ENCODE measurements at regions not wholly inside any gene's neighbourhood (a gene's known extent, or its start where the extent isn't known, plus 50 kb on each side); places are given as distances from the start of the nearest gene placed in this dataset.

DNA sequence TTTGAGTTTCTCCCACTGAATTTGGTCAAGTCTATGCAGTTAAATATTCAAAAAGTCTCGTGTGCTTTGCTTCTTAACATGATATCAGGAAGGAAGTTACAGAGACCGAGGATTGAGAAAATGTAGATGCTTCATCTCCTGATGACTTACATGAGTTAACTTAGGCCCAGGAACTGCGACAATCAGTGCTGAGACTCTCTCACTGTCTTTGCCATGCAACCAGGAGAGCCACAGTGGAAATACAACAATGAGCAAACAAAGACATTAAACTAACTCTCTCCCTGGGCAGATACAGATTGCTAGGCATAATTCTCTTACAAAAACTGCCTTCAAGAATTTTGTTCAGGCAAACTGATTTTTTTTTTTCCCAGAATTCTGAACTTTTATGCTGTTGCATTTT, 440.6 kb upstream of the EPHA7 start:
- CTCF ChIA-PET: no interaction called here
- no peak for ATAC-seq (ENCODE audit: low read depth)
- Histone ChIP-seq H3K27ac (ENCODE audit: low read length in 2 of 2) (no peak overlapping the region), H4K20me1 (ENCODE audit: control insufficient read depth, insufficient read depth, low read length, poor library complexity, severe bottlenecking) (no peaks in the 10 kb centered on the region), H3K4me1 (ENCODE audit: control insufficient read depth in 2 of 2, insufficient read depth in 2 of 2, low read length in 2 of 2) (no peaks in the 10 kb centered on the region), H3K4me3 (ENCODE audit: control extremely low read depth in 1 of 5, extremely low read depth in 1 of 5, insufficient read depth in 1 of 5, low read depth in 2 of 5, low read length in 4 of 5) (no peak overlapping the region), H3K9ac (ENCODE audit: low read length) (no peak overlapping the region), H3K4me2 (replicated peaks; ENCODE audit: low read depth, low read length, poor library complexity, severe bottlenecking) (no peak overlapping the region), H3K27me3 (replicated peaks in 1 of 4; ENCODE audit: control extremely low read depth in 1 of 4, control insufficient read depth in 3 of 4, insufficient read depth in 4 of 4, low read length in 3 of 4) (no peaks in the 10 kb centered on the region), H3K36me3 (replicated peaks in 1 of 2; ENCODE audit: control extremely low read depth in 1 of 2, control insufficient read depth in 1 of 2, extremely low read depth in 1 of 2, insufficient read depth in 2 of 2, low read length in 1 of 2) (no peaks in the 10 kb centered on the region), H3K79me2 (ENCODE audit: control insufficient read depth, insufficient read depth, low read length) (no peaks in the 10 kb centered on the region), H3K9me3 (ENCODE audit: control extremely low read depth in 1 of 3, control insufficient read depth in 2 of 3, insufficient read depth in 1 of 3, low read length in 2 of 3) (no peaks in the 10 kb centered on the region), H2AFZ (ENCODE audit: insufficient read depth, low read depth, low read length, poor library complexity, severe bottlenecking) (no peak overlapping the region)
- H3K9me3 Mint-ChIP-seq (ENCODE audit: insufficient read depth): no peaks in the 10 kb centered on the region
- POLR2A ChIA-PET: no interaction called here
- DNase-seq: no peak
- H3K27ac Mint-ChIP-seq: no peak overlapping the region
- intact Hi-C loops (cut with micrococcal nuclease): no loop called here
- H3K4me3 Mint-ChIP-seq: no peak overlapping the region
- TF ChIP-seq EZH2 (IDR thresholded peaks at IDR 0.05; ENCODE audit: borderline replicate concordance, insufficient read depth, low read depth, low read length, poor library complexity, severe bottlenecking): no peak
- TF ChIP-seq, protein P1, sequence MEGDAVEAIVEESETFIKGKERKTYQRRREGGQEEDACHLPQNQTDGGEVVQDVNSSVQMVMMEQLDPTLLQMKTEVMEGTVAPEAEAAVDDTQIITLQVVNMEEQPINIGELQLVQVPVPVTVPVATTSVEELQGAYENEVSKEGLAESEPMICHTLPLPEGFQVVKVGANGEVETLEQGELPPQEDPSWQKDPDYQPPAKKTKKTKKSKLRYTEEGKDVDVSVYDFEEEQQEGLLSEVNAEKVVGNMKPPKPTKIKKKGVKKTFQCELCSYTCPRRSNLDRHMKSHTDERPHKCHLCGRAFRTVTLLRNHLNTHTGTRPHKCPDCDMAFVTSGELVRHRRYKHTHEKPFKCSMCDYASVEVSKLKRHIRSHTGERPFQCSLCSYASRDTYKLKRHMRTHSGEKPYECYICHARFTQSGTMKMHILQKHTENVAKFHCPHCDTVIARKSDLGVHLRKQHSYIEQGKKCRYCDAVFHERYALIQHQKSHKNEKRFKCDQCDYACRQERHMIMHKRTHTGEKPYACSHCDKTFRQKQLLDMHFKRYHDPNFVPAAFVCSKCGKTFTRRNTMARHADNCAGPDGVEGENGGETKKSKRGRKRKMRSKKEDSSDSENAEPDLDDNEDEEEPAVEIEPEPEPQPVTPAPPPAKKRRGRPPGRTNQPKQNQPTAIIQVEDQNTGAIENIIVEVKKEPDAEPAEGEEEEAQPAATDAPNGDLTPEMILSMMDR (IDR thresholded peaks at IDR 0.05): no peak
- WGBS (ENCODE audit: insufficient coverage): 72% methylated on average over 2 of the region's 3 CpGs
- H3K27me3 Mint-ChIP-seq: no peaks in the 10 kb centered on the region
- H3K4me1 Mint-ChIP-seq: no peaks in the 10 kb centered on the region

- H3K4me2 ChIP-seq (replicated peaks; ENCODE audit: low read depth, low read length, poor library complexity, severe bottlenecking): no peak overlapping the region
- H3K27me3 Mint-ChIP-seq: no peaks in the 10 kb centered on the region
- H3K9me3 Mint-ChIP-seq (ENCODE audit: insufficient read depth): peaks cover under 1% of the 10 kb centered on the region
- no peaks in the 10 kb centered on the region for H3K4me1 ChIP-seq (ENCODE audit: control insufficient read depth in 2 of 2, insufficient read depth in 2 of 2, low read length in 2 of 2)
- no peak for TF ChIP-seq EZH2 (IDR thresholded peaks at IDR 0.05; ENCODE audit: borderline replicate concordance, insufficient read depth, low read depth, low read length, poor library complexity, severe bottlenecking)
- TF ChIP-seq, protein P1 (IDR thresholded peaks at IDR 0.05): no peak
- no peak overlapping the region for H3K27ac ChIP-seq (ENCODE audit: low read length in 2 of 2)
- H3K9me3 ChIP-seq (ENCODE audit: control extremely low read depth in 1 of 3, control insufficient read depth in 2 of 3, insufficient read depth in 1 of 3, low read length in 2 of 3): no peaks in the 10 kb centered on the region
- no peaks in the 10 kb centered on the region for H3K79me2 ChIP-seq (ENCODE audit: control insufficient read depth, insufficient read depth, low read length)
- no peak overlapping the region for H3K9ac ChIP-seq (ENCODE audit: low read length)
- ChIA-PET POLR2A (no interaction called here), CTCF (no interaction called here)
- H3K36me3 ChIP-seq (replicated peaks in 1 of 2; ENCODE audit: control extremely low read depth in 1 of 2, control insufficient read depth in 1 of 2, extremely low read depth in 1 of 2, insufficient read depth in 2 of 2, low read length in 1 of 2): no peaks in the 10 kb centered on the region
- no peak overlapping the region for H3K4me3 Mint-ChIP-seq
- no peak overlapping the region for H3K27ac Mint-ChIP-seq
- H2AFZ ChIP-seq (ENCODE audit: insufficient read depth, low read depth, low read length, poor library complexity, severe bottlenecking): no peak overlapping the region
- H3K4me3 ChIP-seq (ENCODE audit: control extremely low read depth in 1 of 5, extremely low read depth in 1 of 5, insufficient read depth in 1 of 5, low read depth in 2 of 5, low read length in 4 of 5): no peak overlapping the region
- WGBS (ENCODE audit: insufficient coverage): no CpG with 5 or more reads among the region's 2 CpGs
- ATAC-seq (ENCODE audit: low read depth) (no peak), DNase-seq (no peak)
- H4K20me1 ChIP-seq (ENCODE audit: control insufficient read depth, insufficient read depth, low read length, poor library complexity, severe bottlenecking): no peaks in the 10 kb centered on the region
- intact Hi-C loops (cut with micrococcal nuclease): no loop called here
- no peaks in the 10 kb centered on the region for H3K27me3 ChIP-seq (replicated peaks in 1 of 4; ENCODE audit: control extremely low read depth in 1 of 4, control insufficient read depth in 3 of 4, insufficient read depth in 4 of 4, low read length in 3 of 4)
- no peaks in the 10 kb centered on the region for H3K4me1 Mint-ChIP-seq
These were observed 438.9 kb upstream of the EPHA7 start for GRCh38 chr6:93858213-93858612.

Data from B cell (primary cell).